NCI-H1417 treated with DMSO at 0.1 percent for 48 hours (cell line): ENCODE measurements at regions not wholly inside any gene's neighbourhood (a gene's known extent, or its start where the extent isn't known, plus 50 kb on each side); places are given as distances from the start of the nearest gene placed in this dataset.
"Not testable (repeated sequence)": the region's sequence is repeated elsewhere in the genome, so short reads cannot be mapped to it uniquely, and the experiment has no call there.

Source experiments
- DNase-seq: peaks from one replicate; lab custom pipeline; 2025; lab: John Stamatoyannopoulos, UW

GRCh38 chr9:73219985-73220626 is 68.4 kb downstream of the ANXA1 start:
- DNase-seq, result no peak

- DNase-seq, result no peak
These were observed 71.9 kb downstream of the ANXA1 start for GRCh38 chr9:73223594-73223993.

GRCh38 chr9:73229543-73229942 is 77.9 kb downstream of the ANXA1 start:
- DNase-seq, result no peak

GRCh38 chr9:73230251-73230650 is 78.6 kb downstream of the ANXA1 start:
- no peak for DNase-seq

GRCh38 chr9:73231203-73231602 is 79.5 kb downstream of the ANXA1 start:
- DNase-seq, result no peak

GRCh38 chr9:73233359-73234007 is 81.8 kb downstream of the ANXA1 start:
- DNase-seq, result no peak

GRCh38 chr9:73234008-73234360 is 82.3 kb downstream of the ANXA1 start:
- DNase-seq, result no peak

- no peak for DNase-seq
These were observed 85.5 kb downstream of the ANXA1 start for GRCh38 chr9:73237140-73237539.

GRCh38 chr9:73239570-73240265 is 88.1 kb downstream of the ANXA1 start:
- no peak for DNase-seq

GRCh38 chr9:73243078-73243477 is 91.4 kb downstream of the ANXA1 start:
- DNase-seq, result no peak

GRCh38 chr9:73259086-73259696 is 107.5 kb downstream of the ANXA1 start:
- DNase-seq, result no peak

- no peak for DNase-seq
These were observed 108.8 kb downstream of the ANXA1 start for GRCh38 chr9:73260506-73260905.

- DNase-seq, result no peak
These were observed 113.0 kb downstream of the ANXA1 start for GRCh38 chr9:73264631-73265030.

- no peak for DNase-seq
These were observed 114.2 kb downstream of the ANXA1 start for GRCh38 chr9:73265876-73266275.

GRCh38 chr9:73269430-73270101 is 117.9 kb downstream of the ANXA1 start:
- no peak for DNase-seq

- DNase-seq, result no peak
These were observed 119.5 kb downstream of the ANXA1 start for GRCh38 chr9:73270967-73271721.

- DNase-seq, result no peak
These were observed 128.4 kb downstream of the ANXA1 start for GRCh38 chr9:73280113-73280512.

GRCh38 chr9:73284377-73284776 is 132.7 kb downstream of the ANXA1 start:
- no peak for DNase-seq

- DNase-seq, result no peak
These were observed 142.7 kb downstream of the ANXA1 start for GRCh38 chr9:73294336-73294735.

GRCh38 chr9:73325983-73326382 is 174.3 kb downstream of the ANXA1 start:
- DNase-seq, result no peak

GRCh38 chr9:73327149-73327548 is 175.5 kb downstream of the ANXA1 start:
- no peak for DNase-seq

- not testable (repeated sequence) for DNase-seq
These were observed 185.5 kb downstream of the ANXA1 start for GRCh38 chr9:73337182-73337581.
